ENCODE measurements at regions not wholly inside any gene's neighbourhood (a gene's known extent, or its start where the extent isn't known, plus 50 kb on each side); places are given as distances from the start of the nearest gene placed in this dataset.

- TF ChIP-seq CTCF (IDR thresholded peaks at IDR 0.05; ENCODE audit: poor library complexity, severe bottlenecking), result no peak
- no peak for DNase-seq (ENCODE audit: low spot score)
- Histone ChIP-seq H3K4me1 (ENCODE audit: insufficient read depth, poor library complexity, severe bottlenecking) (peaks cover 9% of the 10 kb centered on the region), H3K27me3 (ENCODE audit: insufficient read depth, poor library complexity, severe bottlenecking) (no peaks in the 10 kb centered on the region), H3K36me3 (ENCODE audit: low read depth) (no peaks in the 10 kb centered on the region), H3K4me3 (ENCODE audit: severe bottlenecking) (no peak overlapping the region), H3K9me3 (ENCODE audit: severe bottlenecking) (no peaks in the 10 kb centered on the region), H3K27ac (ENCODE audit: poor library complexity, severe bottlenecking) (no peak overlapping the region)
- no peak for ATAC-seq (ENCODE audit: low read depth)
These were observed 246.5 kb downstream of the TOMM20 start for GRCh38 chr1:234881893-234882771.

- Histone ChIP-seq H3K27me3 (ENCODE audit: insufficient read depth, poor library complexity, severe bottlenecking) (no peaks in the 10 kb centered on the region), H3K27ac (ENCODE audit: poor library complexity, severe bottlenecking) (no peak overlapping the region), H3K4me1 (ENCODE audit: insufficient read depth, poor library complexity, severe bottlenecking) (no peaks in the 10 kb centered on the region), H3K9me3 (ENCODE audit: severe bottlenecking) (no peaks in the 10 kb centered on the region), H3K36me3 (ENCODE audit: low read depth) (no peaks in the 10 kb centered on the region), H3K4me3 (ENCODE audit: severe bottlenecking) (no peak overlapping the region)
- no peak for TF ChIP-seq CTCF (IDR thresholded peaks at IDR 0.05; ENCODE audit: poor library complexity, severe bottlenecking)
- no peak for DNase-seq (ENCODE audit: low spot score)
- ATAC-seq (ENCODE audit: low read depth), result no peak
These were observed 249.2 kb downstream of the TOMM20 start for GRCh38 chr1:234879147-234880080.

DNA sequence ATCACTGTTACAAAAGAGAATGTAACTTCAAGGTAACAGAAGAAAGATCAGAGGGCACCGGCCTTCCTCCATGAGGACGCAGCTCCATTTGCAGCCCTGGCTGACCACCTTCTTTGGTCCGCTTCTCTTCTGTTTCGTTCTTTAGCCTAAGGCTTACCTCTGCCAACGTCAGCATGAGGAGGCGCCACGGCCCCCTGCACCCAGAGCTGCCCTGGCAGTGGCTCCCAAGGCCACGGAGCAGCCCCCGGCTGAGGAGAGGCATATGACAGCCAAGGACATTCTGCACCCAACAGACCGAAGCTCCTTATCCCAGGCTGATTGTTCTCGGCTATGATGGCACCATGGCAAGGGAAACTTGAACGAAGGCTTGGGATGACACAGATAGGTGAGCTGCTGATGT, 250.3 kb downstream of the TOMM20 start:
- DNase-seq (ENCODE audit: low spot score) (no peak), ATAC-seq (ENCODE audit: low read depth) (no peak)
- H3K27ac ChIP-seq (ENCODE audit: poor library complexity, severe bottlenecking), result no peak overlapping the region
- no peaks in the 10 kb centered on the region for H3K36me3 ChIP-seq (ENCODE audit: low read depth)
- no peak overlapping the region for H3K4me3 ChIP-seq (ENCODE audit: severe bottlenecking)
- H3K27me3 ChIP-seq (ENCODE audit: insufficient read depth, poor library complexity, severe bottlenecking), result no peaks in the 10 kb centered on the region
- no peaks in the 10 kb centered on the region for H3K4me1 ChIP-seq (ENCODE audit: insufficient read depth, poor library complexity, severe bottlenecking)
- no peak for TF ChIP-seq CTCF (IDR thresholded peaks at IDR 0.05; ENCODE audit: poor library complexity, severe bottlenecking)
- H3K9me3 ChIP-seq (ENCODE audit: severe bottlenecking), result no peaks in the 10 kb centered on the region

GRCh38 chr1:234877761-234878160, 250.9 kb downstream of the TOMM20 start:
- TF ChIP-seq CTCF (IDR thresholded peaks at IDR 0.05; ENCODE audit: poor library complexity, severe bottlenecking), result no peak
- Histone ChIP-seq H3K4me1 (ENCODE audit: insufficient read depth, poor library complexity, severe bottlenecking) (no peaks in the 10 kb centered on the region), H3K9me3 (ENCODE audit: severe bottlenecking) (no peaks in the 10 kb centered on the region), H3K27me3 (ENCODE audit: insufficient read depth, poor library complexity, severe bottlenecking) (no peaks in the 10 kb centered on the region), H3K27ac (ENCODE audit: poor library complexity, severe bottlenecking) (no peak overlapping the region), H3K36me3 (ENCODE audit: low read depth) (no peaks in the 10 kb centered on the region), H3K4me3 (ENCODE audit: severe bottlenecking) (no peak overlapping the region)
- ATAC-seq (ENCODE audit: low read depth) (no peak), DNase-seq (ENCODE audit: low spot score) (no peak)
